Activated naive CD8-positive, alpha-beta T cell treated with anti-CD3 and anti-CD28 coated beads, Interleukin-2, amount 50 U/mL, for 16 hours (primary cell): ENCODE measurements at regions not wholly inside any gene's neighbourhood (a gene's known extent, or its start where the extent isn't known, plus 50 kb on each side); places are given as distances from the start of the nearest gene placed in this dataset.

Experiments
- DNase-seq: peaks from one replicate; pipeline ENCODE4 v3.0.0-alpha.2; 2020; ENCODE audit warnings: low read depth, low spot score

DNA sequence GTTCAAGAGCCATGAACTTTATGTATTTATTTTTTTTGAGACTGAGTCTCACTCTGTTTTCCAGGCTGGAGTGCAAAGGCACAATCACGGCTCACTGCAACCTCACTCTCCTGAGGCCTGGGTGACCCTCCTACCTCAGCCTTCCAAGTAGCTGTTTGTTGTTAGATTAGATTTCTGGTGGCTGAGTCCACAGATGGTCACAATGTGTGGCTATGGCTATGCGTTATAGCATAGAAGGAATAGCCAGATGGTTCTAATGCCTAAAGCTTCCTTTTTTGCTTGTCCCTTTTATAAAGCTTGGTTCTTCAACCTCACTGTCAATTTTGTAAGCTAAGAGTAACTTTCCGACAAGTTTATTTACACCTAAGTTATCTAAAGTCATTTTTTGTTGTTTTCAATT lies 62.3 kb upstream of the FMN2 start:
- no peak for DNase-seq

GRCh38 chr1:240030236-240030635 lies 61.4 kb upstream of the FMN2 start:
- DNase-seq, result no peak

GRCh38 chr1:240031009-240031408 lies 60.7 kb upstream of the FMN2 start:
- DNase-seq, result no peak

DNA sequence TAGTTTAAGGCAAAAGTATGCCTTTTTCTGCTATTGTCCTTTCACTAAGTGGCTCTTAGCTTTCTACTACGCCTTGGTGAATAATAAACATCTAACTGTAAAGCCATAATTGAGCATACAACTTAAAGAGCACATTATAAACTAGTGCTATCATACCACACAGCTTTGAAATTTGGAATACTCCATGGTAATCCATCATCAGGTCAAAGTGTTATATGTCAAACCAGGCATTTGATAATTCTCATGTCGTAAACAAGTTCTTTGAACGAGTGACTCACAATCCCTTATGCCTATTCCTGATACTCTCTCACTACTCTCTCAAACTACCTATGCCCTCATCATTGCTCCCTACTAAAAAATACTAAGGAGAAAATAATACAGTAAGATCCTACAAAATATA lies 60.3 kb upstream of the FMN2 start:
- DNase-seq, result no peak

DNA sequence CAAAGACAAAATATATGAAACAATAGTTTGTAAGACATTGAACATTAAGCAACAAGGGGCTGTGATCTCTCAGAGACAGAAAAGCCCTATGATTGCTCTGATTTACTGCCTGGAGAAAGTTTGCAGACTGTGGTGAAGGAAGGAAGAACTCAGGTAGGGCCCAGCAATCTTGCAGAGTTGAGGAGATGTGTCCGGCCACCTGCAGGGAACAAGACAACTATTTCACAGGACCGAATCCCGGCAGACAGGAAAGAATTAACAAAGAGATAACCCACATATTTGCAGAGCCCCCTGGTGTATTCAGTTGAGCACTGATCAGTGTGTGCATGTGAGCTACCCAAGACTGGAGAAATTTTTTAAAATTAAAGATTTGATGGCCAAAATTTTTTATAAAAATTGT lies 58.3 kb upstream of the FMN2 start:
- DNase-seq, result no peak

GRCh38 chr1:240036526-240036925 lies 55.2 kb upstream of the FMN2 start:
- DNase-seq, result no peak
